Prostate gland (tissue), 2 donors: ENCODE measurements at regions not wholly inside any gene's neighbourhood (a gene's known extent, or its start where the extent isn't known, plus 50 kb on each side); places are given as distances from the start of the nearest gene placed in this dataset.

Source experiments
- POLR2A ChIP-seq: fragments of 450-650 bp; IDR thresholded peaks from one replicate; pipeline ENCODE4 v1.6.1; 2016; ENCODE audit warnings: antibody characterized with exemption, mild to moderate bottlenecking
- POLR2AphosphoS5 ChIP-seq: sonication (generic); formaldehyde crosslinking; IDR thresholded peaks from one replicate; pipeline ENCODE4 v1.6.1; 2017; ENCODE audit warnings: antibody characterized with exemption
- TF ChIP-seq, protein P1 (sequence below), 4 experiments: fragments of 200-600 bp in 2 of 4; fragments of 450-650 bp in 2 of 4; sonication (generic) in 2 of 4; IDR thresholded peaks; 1 replicate in 3 of 4; 2 replicates in 1 of 4; pipeline ENCODE4 v1.5.1; 2016 to 2019; ENCODE audit warnings: antibody characterized with exemption in 4 of 4, mild to moderate bottlenecking in 2 of 4, moderate library complexity in 2 of 4

DNA sequence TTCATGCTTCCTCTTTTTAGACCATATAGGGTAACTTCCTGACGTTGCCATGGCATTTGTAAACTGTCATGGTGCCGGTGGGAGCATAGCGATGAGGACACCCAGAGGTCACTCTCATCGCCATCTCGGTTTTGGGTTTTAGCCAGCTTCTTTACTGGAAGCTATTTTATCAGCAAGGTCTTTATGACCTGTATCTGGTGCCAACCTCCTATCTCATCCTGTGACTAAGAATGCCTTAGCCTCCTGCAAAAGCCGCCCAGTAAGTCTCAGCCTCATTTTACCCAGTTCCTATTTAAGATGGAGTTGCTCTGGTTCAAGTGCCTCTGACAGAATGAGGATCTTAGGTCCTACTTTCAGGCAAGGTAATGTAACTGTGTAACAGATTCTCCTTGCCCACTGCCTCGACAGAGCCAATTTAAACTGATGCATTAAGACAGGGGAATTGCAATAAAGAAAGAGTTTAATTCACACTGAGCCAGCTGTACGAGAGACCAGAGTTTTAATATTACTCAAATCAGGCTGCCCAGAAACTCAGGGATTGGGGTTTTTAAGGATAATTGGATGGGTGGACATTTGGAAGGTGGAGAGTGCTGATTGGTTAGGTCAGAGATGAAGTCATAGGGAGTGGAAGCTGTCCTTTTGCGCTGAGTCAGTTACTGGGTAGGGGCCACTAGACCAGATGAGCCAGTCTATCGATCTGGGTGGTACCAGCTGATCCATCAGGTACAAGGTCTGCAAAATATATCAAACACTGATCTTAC lies 59.9 kb upstream of the ATF7IP2 start:
- TF ChIP-seq, protein P1, sequence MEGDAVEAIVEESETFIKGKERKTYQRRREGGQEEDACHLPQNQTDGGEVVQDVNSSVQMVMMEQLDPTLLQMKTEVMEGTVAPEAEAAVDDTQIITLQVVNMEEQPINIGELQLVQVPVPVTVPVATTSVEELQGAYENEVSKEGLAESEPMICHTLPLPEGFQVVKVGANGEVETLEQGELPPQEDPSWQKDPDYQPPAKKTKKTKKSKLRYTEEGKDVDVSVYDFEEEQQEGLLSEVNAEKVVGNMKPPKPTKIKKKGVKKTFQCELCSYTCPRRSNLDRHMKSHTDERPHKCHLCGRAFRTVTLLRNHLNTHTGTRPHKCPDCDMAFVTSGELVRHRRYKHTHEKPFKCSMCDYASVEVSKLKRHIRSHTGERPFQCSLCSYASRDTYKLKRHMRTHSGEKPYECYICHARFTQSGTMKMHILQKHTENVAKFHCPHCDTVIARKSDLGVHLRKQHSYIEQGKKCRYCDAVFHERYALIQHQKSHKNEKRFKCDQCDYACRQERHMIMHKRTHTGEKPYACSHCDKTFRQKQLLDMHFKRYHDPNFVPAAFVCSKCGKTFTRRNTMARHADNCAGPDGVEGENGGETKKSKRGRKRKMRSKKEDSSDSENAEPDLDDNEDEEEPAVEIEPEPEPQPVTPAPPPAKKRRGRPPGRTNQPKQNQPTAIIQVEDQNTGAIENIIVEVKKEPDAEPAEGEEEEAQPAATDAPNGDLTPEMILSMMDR (IDR thresholded peaks at IDR 0.05): no peak
- TF ChIP-seq POLR2A: no peak
- no peak for TF ChIP-seq POLR2AphosphoS5
